Breast epithelium (tissue), 4 donors: ENCODE measurements at regions not wholly inside any gene's neighbourhood (a gene's known extent, or its start where the extent isn't known, plus 50 kb on each side); places are given as distances from the start of the nearest gene placed in this dataset.

Source experiments
- DNase-seq, 2 donors: peaks; one replicate each; pipeline ENCODE4 v3.0.0-alpha.2; 2019; ENCODE audit warnings: low spot score in 2 of 2
- H3K27ac ChIP-seq, 2 donors: fragments of 200-600 bp; sonication (generic) in 1 of 2; one replicate each; pipeline ENCODE4 v1.5.1; 2016 to 2019; ENCODE audit warnings: mild to moderate bottlenecking in 1 of 2
- H3K27me3 ChIP-seq, 2 donors: fragments of 200-600 bp; sonication (generic) in 1 of 2; one replicate each; pipeline versions ENCODE4 v1.5.1 to v1.6.0; 2017 to 2019; ENCODE audit warnings: control low read depth in 1 of 2, mild to moderate bottlenecking in 1 of 2
- H3K36me3 ChIP-seq: fragments of 200-600 bp; one replicate; pipeline ENCODE4 v1.5.1; 2019
- H3K4me1 ChIP-seq, 2 donors: fragments of 200-600 bp; sonication (generic); one replicate each; pipeline ENCODE4 v1.5.1; 2016 to 2019; ENCODE audit warnings: control low read depth in 1 of 2
- H3K4me3 ChIP-seq, 3 donors: fragments of 200-600 bp; sonication (generic); 1 replicate in 2 of 3; 2 replicates in 1 of 3; pipeline ENCODE4 v1.5.1; 2016 to 2019; ENCODE audit warnings: mild to moderate bottlenecking in 3 of 3, moderate library complexity in 2 of 3
- H3K9me3 ChIP-seq, 2 donors: fragments of 200-600 bp; sonication (generic) in 1 of 2; one replicate each; pipeline ENCODE4 v1.5.1; 2016 to 2019; ENCODE audit warnings: control low read depth in 1 of 2
- POLR2A ChIP-seq: fragments of 450-650 bp; IDR thresholded peaks from one replicate; pipeline ENCODE4 v1.6.1; 2016; ENCODE audit warnings: antibody characterized with exemption, mild to moderate bottlenecking, moderate library complexity
- POLR2AphosphoS5 ChIP-seq, 3 donors: sonication (generic); formaldehyde crosslinking; IDR thresholded peaks; one replicate each; pipeline ENCODE4 v1.6.1; 2017; ENCODE audit warnings: antibody characterized with exemption in 3 of 3
- intact Hi-C: fragments of 100-400 bp; cut with DNase I; formaldehyde crosslinking; loops from one replicate; pipeline ENCODE4 v1.15.1; 2023; ENCODE audit warnings: low total_unique reads

DNA sequence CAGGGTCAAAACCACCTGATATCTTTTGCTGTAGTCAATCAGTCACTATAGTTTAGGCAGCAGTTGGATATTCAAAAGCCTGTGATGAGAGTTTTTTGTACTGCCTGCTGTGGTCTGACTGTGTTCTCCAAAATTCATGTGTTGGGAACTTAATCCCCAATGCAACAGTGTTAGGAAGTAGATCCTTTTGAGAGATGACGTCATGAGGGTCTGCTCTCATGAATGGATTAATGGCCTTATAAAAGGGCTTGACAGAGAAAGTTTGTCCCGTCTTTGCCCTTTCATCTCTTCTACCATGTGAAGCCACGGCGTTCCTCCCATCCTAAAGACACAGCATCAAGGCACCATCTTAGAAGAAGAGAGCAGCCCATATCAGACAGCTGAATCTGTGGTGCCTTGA lies 50.8 kb upstream of the PDE3A start:
- TF ChIP-seq POLR2AphosphoS5 (IDR thresholded peaks at IDR 0.05) = no peak
- no peak for TF ChIP-seq POLR2A
- intact Hi-C loops = no loop called here

More for the DNA sequence above, 50.8 kb upstream of the PDE3A start:
- Histone ChIP-seq H3K27me3 (no peaks in the 10 kb centered on the region), H3K9me3 (no peaks in the 10 kb centered on the region), H3K27ac (no peak overlapping the region), H3K4me3 (no peak overlapping the region), H3K36me3 (no peaks in the 10 kb centered on the region), H3K4me1 (no peaks in the 10 kb centered on the region)
- DNase-seq = no peak
